HepG2 (cell line): ENCODE measurements at regions not wholly inside any gene's neighbourhood (a gene's known extent, or its start where the extent isn't known, plus 50 kb on each side); places are given as distances from the start of the nearest gene placed in this dataset.

Experiments
- ATAC-seq: fragments of 200-7000 bp; cut with Tn5 transposase; 3 replicates; pipeline ENCODE4 v1.9.1; 2020; ENCODE audit warnings: mild to moderate bottlenecking, moderate library complexity
- BruUV-seq: library from RNA; stranded (reverse); fragments of 400-500 nt; replicated peaks from 2 replicates; lab custom pipeline; 2021; lab: Mats Ljungman, UMichigan
- CTCF ChIA-PET: fragments of 300-600 bp; formaldehyde crosslinking; extraction: SDS; loops from one replicate; lab custom pipeline; 2021; ENCODE audit warnings: low total read pairs, inconsistent platforms, low intra/inter-chr PET ratio; lab: Yijun Ruan, JAX
- POLR2A ChIA-PET: fragments of 350-600 bp; sonication (Branson Sonifier 250); formaldehyde crosslinking; loops from one replicate; lab custom pipeline; 2020; ENCODE audit warnings: antibody characterized with exemption, inconsistent platforms; lab: Yijun Ruan, JAX
- DNase-seq: peaks from one replicate; pipeline ENCODE4 v3.0.0-alpha.2; 2015; ENCODE audit warnings: low spot score
- FAIRE-seq: peaks from 3 replicates; lab custom pipeline; 2011; peaks lifted over from hg19 to GRCh38; lab: Jason Lieb, UNC
- H2AFZ ChIP-seq: one replicate; pipeline ENCODE4 v1.6.1; 2011; ENCODE audit warnings: low read length, inconsistent platforms
- H3K27ac ChIP-seq: fragments of 300-600 bp; 3 replicates; pipeline ENCODE4 v1.8.0; 2011; ENCODE audit warnings: mixed run types, mild to moderate bottlenecking, mixed read lengths, low read length, inconsistent platforms; ENCODE audit not compliant: insufficient read depth; ENCODE audit errors: extremely low read length
- H3K27me3 ChIP-seq, 2 experiments: fragments of 200-600 bp in 1 of 2; 2 replicates in 1 of 2; 3 replicates in 1 of 2; pipeline versions ENCODE4 v1.6.0 to v1.8.0; 2011; ENCODE audit warnings: low read length in 2 of 2, mild to moderate bottlenecking in 2 of 2, moderate library complexity in 2 of 2, inconsistent platforms in 1 of 2; ENCODE audit not compliant: insufficient read depth in 2 of 2, control insufficient read depth in 1 of 2
- H3K36me3 ChIP-seq, 2 experiments: fragments of 200-600 bp in 1 of 2; replicated peaks in 1 of 2; 2 replicates in 1 of 2; 3 replicates in 1 of 2; pipeline versions ENCODE4 v1.5.1 to v1.8.0; 2011; ENCODE audit warnings: low read length in 2 of 2, inconsistent platforms in 1 of 2; ENCODE audit not compliant: insufficient read depth in 2 of 2, control insufficient read depth in 1 of 2
- H3K4me1 ChIP-seq: 2 replicates; pipeline ENCODE4 v1.5.1; 2012; ENCODE audit warnings: low read length, inconsistent platforms; ENCODE audit not compliant: insufficient read depth
- H3K4me2 ChIP-seq: 2 replicates; pipeline ENCODE4 v1.6.0; 2011; ENCODE audit warnings: low read depth, low read length, inconsistent platforms
- H3K4me3 ChIP-seq, 3 experiments: fragments of 200-600 bp in 1 of 3; sonication (generic), shearing (Covaris generic) in 1 of 3; replicated peaks in 1 of 3; 2 replicates each; pipeline ENCODE4 v1.5.1; 2011 to 2016; ENCODE audit warnings: low read length in 3 of 3, inconsistent platforms in 2 of 3, low read depth in 2 of 3, mild to moderate bottlenecking in 2 of 3, control low read depth in 1 of 3, mixed read lengths in 1 of 3; ENCODE audit not compliant: insufficient read depth in 1 of 3
- H3K79me2 ChIP-seq: one replicate; pipeline ENCODE4 v1.6.1; 2011; ENCODE audit warnings: low read length, inconsistent platforms; ENCODE audit not compliant: insufficient read depth
- H3K9ac ChIP-seq: 2 replicates; pipeline ENCODE4 v1.6.0; 2011; ENCODE audit warnings: mild to moderate bottlenecking, low read depth, low read length, inconsistent platforms; ENCODE audit not compliant: insufficient read depth
- H3K9me3 ChIP-seq: 2 replicates; pipeline ENCODE4 v1.5.1; 2012; ENCODE audit warnings: mild to moderate bottlenecking, low read length
- H4K20me1 ChIP-seq: 2 replicates; pipeline ENCODE4 v1.6.0; 2011; ENCODE audit warnings: inconsistent platforms, mild to moderate bottlenecking, low read length, moderate library complexity; ENCODE audit not compliant: insufficient read depth
- E2F5 ChIP-seq: sonication (generic); formaldehyde crosslinking; conservative IDR thresholded peaks from 2 replicates; pipeline ENCODE4 v1.4.0; 2020; ENCODE audit warnings: missing genetic modification reagents
- HNRNPK ChIP-seq: fragments of 200-400 bp; formaldehyde crosslinking; IDR thresholded peaks from 2 replicates; pipeline ENCODE4 v1.6.1; 2018; ENCODE audit warnings: low read length, low read depth, moderate library complexity, mild to moderate bottlenecking; ENCODE audit not compliant: poor library complexity, severe bottlenecking
- KAT8 ChIP-seq: IDR thresholded peaks from 2 replicates; pipeline ENCODE4 v1.6.1; 2016; ENCODE audit warnings: missing genetic modification reagents, missing compliant biosample characterization
- NFKBIZ ChIP-seq: IDR thresholded peaks from 2 replicates; pipeline ENCODE4 v1.6.1; 2018; ENCODE audit warnings: missing genetic modification reagents, missing compliant biosample characterization
- PLRG1 ChIP-seq: fragments of 450-650 bp; conservative IDR thresholded peaks from 2 replicates; pipeline ENCODE4 v1.6.1; 2016
- SMAD3 ChIP-seq: sonication (generic); formaldehyde crosslinking; IDR thresholded peaks from 2 replicates; pipeline ENCODE4 v1.4.0; 2020; ENCODE audit warnings: missing genetic modification reagents
- ZNF251 ChIP-seq: sonication (generic); formaldehyde crosslinking; IDR thresholded peaks from 2 replicates; pipeline ENCODE4 v1.9.0; 2021; ENCODE audit warnings: mild to moderate bottlenecking, missing genetic modification reagents
- ZNF468 ChIP-seq: sonication (generic); formaldehyde crosslinking; IDR thresholded peaks from 2 replicates; pipeline ENCODE4 v1.8.0; 2022; ENCODE audit warnings: mild to moderate bottlenecking, moderate library complexity, missing genetic modification reagents
- ZNF563 ChIP-seq: sonication (generic); formaldehyde crosslinking; IDR thresholded peaks from 2 replicates; pipeline ENCODE4 v1.8.0; 2022; ENCODE audit warnings: mild to moderate bottlenecking, moderate library complexity, missing genetic modification reagents
- ZNF75D ChIP-seq: sonication (generic); formaldehyde crosslinking; IDR thresholded peaks from 2 replicates; pipeline ENCODE4 v1.8.1; 2023; ENCODE audit warnings: missing genetic modification reagents, mild to moderate bottlenecking, borderline replicate concordance
- ZSCAN30 ChIP-seq: sonication (generic); formaldehyde crosslinking; IDR thresholded peaks from 2 replicates; pipeline ENCODE4 v1.5.0; 2020; ENCODE audit warnings: mild to moderate bottlenecking, missing genetic modification reagents
- WGBS: methylation state at CpG from one replicate; pipeline ENCODE4 v1.1.6; 2017; ENCODE audit warnings: low lambda C conversion rate; 5-methylcytosine and 5-hydroxymethylcytosine counted together
- in situ Hi-C: cut with HindIII; loops from 2 replicates; pipeline ENCODE4 v1.10.0; 2017; ENCODE audit warnings: low pct_unique_long_range_greater_than_20kb; ENCODE audit not compliant: extremely low pct_ligation_motif_present
- intact Hi-C: fragments of 100-400 bp; cut with micrococcal nuclease; formaldehyde crosslinking; loops from one replicate; pipeline ENCODE4 v1.10.0; 2022; ENCODE audit not compliant: unreplicated experiment
- TF ChIP-seq, protein P1 (sequence below): sonication (generic); formaldehyde crosslinking; IDR thresholded peaks from 2 replicates; pipeline ENCODE4 v1.4.0; 2020; ENCODE audit warnings: mild to moderate bottlenecking, missing genetic modification reagents

DNA sequence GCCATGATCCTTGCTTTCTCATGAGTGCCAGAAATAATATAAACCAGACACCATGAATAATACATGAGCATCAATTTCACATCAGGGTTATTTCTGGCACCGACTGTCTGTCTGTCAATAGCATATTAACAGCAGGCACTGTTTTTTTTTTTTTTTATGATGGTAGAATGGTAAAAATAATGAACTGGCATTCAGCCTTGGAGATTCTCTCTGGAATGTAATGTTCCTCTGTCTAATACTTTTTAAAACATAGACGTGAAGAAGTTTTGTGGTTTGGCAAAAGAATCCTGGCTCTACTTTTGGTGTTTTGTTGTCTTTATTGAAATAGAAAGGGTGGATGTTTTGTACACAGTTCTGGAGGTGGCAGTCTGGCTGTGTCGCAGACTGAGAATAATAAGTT, 874.6 kb upstream of the PRKX start:
- no peak overlapping the region for H2AFZ ChIP-seq
- WGBS: 6% methylated on average over 3 of the region's 3 CpGs

GRCh38 chrX:4579999-4580398, 866.5 kb upstream of the PRKX start:
- H2AFZ ChIP-seq: no peak overlapping the region
- 5% methylated on average over 5 of the region's 5 CpGs for WGBS
- H3K9me3 ChIP-seq: peaks cover 27% of the 10 kb centered on the region; the same call in 1 of the 2 replicates
- intact Hi-C loops (no loop called here), in situ Hi-C loops (no loop called here)
- no peaks in the 10 kb centered on the region for H3K4me1 ChIP-seq
- H3K4me2 ChIP-seq: no peak overlapping the region
- DNase-seq (no peak), FAIRE-seq (no peak), ATAC-seq (no peak)
- ChIA-PET CTCF (no interaction called here), POLR2A (no interaction called here)
- no TSS peak for BruUV-seq
- H3K9ac ChIP-seq: no peak overlapping the region
- no peak overlapping the region for H3K4me3 ChIP-seq
- no peak overlapping the region for H3K27ac ChIP-seq
- H3K36me3 ChIP-seq: no peaks in the 10 kb centered on the region
- H3K79me2 ChIP-seq: no peaks in the 10 kb centered on the region
- no peaks in the 10 kb centered on the region for H4K20me1 ChIP-seq
- H3K27me3 ChIP-seq: no peaks in the 10 kb centered on the region
- TF ChIP-seq ZNF75D (CRISPR knock-in tag) (no peak), KAT8 (CRISPR knock-in tag) (no peak), ZSCAN30 (no peak), SMAD3 (CRISPR knock-in tag) (no peak), PLRG1 (no peak), E2F5 (CRISPR knock-in tag) (no peak), ZNF468 (CRISPR knock-in tag) (no peak), HNRNPK (no peak), ZNF563 (CRISPR knock-in tag) (no peak)
- TF ChIP-seq, protein P1, sequence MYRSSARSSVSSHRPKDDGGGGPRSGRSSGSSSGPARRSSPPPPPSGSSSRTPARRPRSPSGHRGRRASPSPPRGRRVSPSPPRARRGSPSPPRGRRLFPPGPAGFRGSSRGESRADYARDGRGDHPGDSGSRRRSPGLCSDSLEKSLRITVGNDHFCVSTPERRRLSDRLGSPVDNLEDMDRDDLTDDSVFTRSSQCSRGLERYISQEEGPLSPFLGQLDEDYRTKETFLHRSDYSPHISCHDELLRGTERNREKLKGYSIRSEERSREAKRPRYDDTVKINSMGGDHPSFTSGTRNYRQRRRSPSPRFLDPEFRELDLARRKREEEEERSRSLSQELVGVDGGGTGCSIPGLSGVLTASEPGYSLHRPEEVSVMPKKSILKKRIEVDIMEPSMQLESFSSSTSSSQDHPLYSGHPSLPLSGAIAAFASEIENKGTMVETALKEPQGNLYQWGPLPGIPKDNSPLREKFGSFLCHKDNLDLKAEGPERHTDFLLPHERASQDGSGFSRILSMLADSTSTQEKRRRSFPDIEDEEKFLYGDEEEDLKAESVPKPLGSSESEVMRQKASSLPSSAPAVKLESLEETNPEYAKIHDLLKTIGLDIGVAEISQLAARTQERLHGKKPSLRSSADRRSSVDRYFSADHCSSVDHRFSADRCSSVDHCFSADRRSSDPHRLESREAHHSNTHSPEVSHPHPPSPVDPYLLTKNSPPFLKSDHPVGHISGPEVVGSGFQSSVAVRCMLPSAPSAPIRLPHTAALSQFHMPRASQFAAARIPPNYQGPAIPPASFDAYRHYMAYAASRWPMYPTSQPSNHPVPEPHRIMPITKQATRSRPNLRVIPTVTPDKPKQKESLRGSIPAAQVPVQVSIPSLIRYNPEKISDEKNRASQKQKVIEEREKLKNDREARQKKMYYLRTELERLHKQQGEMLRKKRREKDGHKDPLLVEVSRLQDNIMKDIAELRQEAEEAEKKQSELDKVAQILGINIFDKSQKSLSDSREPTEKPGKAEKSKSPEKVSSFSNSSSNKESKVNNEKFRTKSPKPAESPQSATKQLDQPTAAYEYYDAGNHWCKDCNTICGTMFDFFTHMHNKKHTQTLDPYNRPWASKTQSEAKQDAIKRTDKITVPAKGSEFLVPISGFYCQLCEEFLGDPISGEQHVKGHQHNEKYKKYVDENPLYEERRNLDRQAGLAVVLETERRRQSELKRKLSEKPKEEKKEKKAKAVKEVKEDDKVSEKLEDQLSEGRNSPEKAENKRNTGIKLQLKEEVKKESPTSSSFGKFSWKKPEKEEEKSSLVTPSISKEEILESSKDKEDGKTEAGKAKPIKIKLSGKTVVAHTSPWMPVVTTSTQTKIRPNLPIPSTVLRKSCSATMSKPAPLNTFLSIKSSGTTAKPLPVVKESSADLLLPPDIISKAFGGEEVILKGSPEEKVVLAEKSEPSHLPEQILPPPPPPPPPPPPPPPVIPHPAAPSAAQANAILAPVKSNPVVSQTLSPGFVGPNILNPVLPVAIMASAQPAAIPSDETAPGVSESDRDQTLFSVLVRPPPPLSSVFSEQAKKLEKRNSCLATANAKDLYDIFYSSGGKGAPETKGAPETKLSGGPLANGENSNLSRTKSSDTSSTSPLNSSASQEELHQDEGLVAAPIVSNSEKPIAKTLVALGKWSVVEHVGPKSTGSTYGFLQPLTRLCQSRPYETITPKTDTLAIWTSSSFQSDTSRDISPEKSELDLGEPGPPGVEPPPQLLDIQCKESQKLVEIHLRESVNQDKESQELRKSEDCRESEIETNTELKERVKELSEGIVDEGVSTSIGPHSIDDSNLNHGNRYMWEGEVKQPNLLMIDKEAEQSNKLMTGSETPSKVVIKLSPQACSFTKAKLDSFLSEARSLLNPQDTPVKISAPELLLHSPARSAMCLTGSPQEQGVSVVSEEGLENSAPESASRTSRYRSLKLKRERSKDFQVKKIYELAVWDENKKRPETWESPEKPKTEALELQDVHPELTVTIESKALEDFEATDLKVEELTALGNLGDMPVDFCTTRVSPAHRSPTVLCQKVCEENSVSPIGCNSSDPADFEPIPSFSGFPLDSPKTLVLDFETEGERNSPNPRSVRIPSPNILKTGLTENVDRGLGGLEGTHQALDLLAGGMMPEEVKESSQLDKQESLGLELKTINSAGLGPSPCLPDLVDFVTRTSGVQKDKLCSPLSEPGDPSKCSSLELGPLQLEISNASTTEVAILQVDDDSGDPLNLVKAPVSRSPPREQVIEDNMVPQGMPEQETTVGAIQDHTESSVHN (CRISPR knock-in tag): no peak

More for the DNA sequence above, 874.6 kb upstream of the PRKX start:
- no peaks in the 10 kb centered on the region for H3K27me3 ChIP-seq
- intact Hi-C loops: no loop called here
- no peak for ATAC-seq
- TF ChIP-seq NFKBIZ (CRISPR knock-in tag) (no peak), ZNF251 (CRISPR knock-in tag) (no peak)
- TF ChIP-seq, all 625 proteins: peak for 0
- POLR2A ChIA-PET: no interaction called here
- no peak overlapping the region for H3K4me3 ChIP-seq
- in situ Hi-C loops: no loop called here
- DNase-seq (no peak), FAIRE-seq (no peak)
- no peak overlapping the region for H3K27ac ChIP-seq
- H3K79me2 ChIP-seq: no peaks in the 10 kb centered on the region
- CTCF ChIA-PET: no interaction called here
- H4K20me1 ChIP-seq: no peaks in the 10 kb centered on the region
- no TSS peak for BruUV-seq
- no peaks in the 10 kb centered on the region for H3K4me1 ChIP-seq
- no peak overlapping the region for H3K9ac ChIP-seq
- H3K9me3 ChIP-seq: peaks cover 32% of the 10 kb centered on the region; the same call in 1 of the 2 replicates
- H3K4me2 ChIP-seq: no peak overlapping the region
- no peaks in the 10 kb centered on the region for H3K36me3 ChIP-seq
